Amniotic epithelial cell (primary cell): ENCODE measurements at regions not wholly inside any gene's neighbourhood (a gene's known extent, or its start where the extent isn't known, plus 50 kb on each side); places are given as distances from the start of the nearest gene placed in this dataset.

ENCODE experiments used
- DNase-seq: peaks from one replicate; pipeline ENCODE4 v3.0.0-alpha.2; 2010; ENCODE audit warnings: low read depth

- DNase-seq, result no peak
Observed at GRCh38 chr3:72397586-72397985, 450.7 kb downstream of the SHQ1 start.

- no peak for DNase-seq
Observed at GRCh38 chr3:72396899-72397298, 451.3 kb downstream of the SHQ1 start.

GRCh38 chr3:72395776-72396311 lies 452.4 kb downstream of the SHQ1 start:
- DNase-seq, result no peak

- no peak for DNase-seq
Observed at GRCh38 chr3:72393455-72393854, 454.8 kb downstream of the SHQ1 start.

GRCh38 chr3:72391659-72392058 lies 456.6 kb downstream of the SHQ1 start:
- DNase-seq, result no peak

- DNase-seq, result peak; percentile 61
Observed at GRCh38 chr3:72390841-72391240, 457.4 kb downstream of the SHQ1 start.

- no peak for DNase-seq
Observed at GRCh38 chr3:72388644-72389043, 459.6 kb downstream of the SHQ1 start.

GRCh38 chr3:72388117-72388516 lies 460.1 kb downstream of the SHQ1 start:
- DNase-seq, result no peak

GRCh38 chr3:72386327-72387000 lies 461.8 kb downstream of the SHQ1 start:
- DNase-seq, result no peak

GRCh38 chr3:72385167-72385566 lies 463.1 kb downstream of the SHQ1 start:
- no peak for DNase-seq

GRCh38 chr3:72384602-72385001 lies 463.6 kb downstream of the SHQ1 start:
- peak; percentile 13 for DNase-seq

GRCh38 chr3:72383883-72384282 lies 464.4 kb downstream of the SHQ1 start:
- DNase-seq, result no peak

GRCh38 chr3:72383230-72383629 lies 465.0 kb downstream of the SHQ1 start:
- no peak for DNase-seq

GRCh38 chr3:72382460-72382859 lies 465.8 kb downstream of the SHQ1 start:
- DNase-seq, result no peak

- no peak for DNase-seq
Observed at GRCh38 chr3:72381584-72381983, 466.7 kb downstream of the SHQ1 start.

GRCh38 chr3:72380711-72381493 lies 467.3 kb downstream of the SHQ1 start:
- DNase-seq, result no peak

- DNase-seq, result peak; percentile 45
Observed at GRCh38 chr3:72380193-72380592, 468.1 kb downstream of the SHQ1 start.

GRCh38 chr3:72379500-72380187 lies 468.6 kb downstream of the SHQ1 start:
- peak; percentile 27 for DNase-seq

- no peak for DNase-seq
Observed at GRCh38 chr3:72378287-72378686, 470.0 kb downstream of the SHQ1 start.

- peak; percentile 81 for DNase-seq
Observed at GRCh38 chr3:72376956-72377710, 471.1 kb downstream of the SHQ1 start.

GRCh38 chr3:72375237-72376076 lies 472.8 kb downstream of the SHQ1 start:
- DNase-seq, result no peak
